SK-N-SH treated with all-trans-retinoic acid at 6 μM for 48 hours (cell line): ENCODE measurements at regions not wholly inside any gene's neighbourhood (a gene's known extent, or its start where the extent isn't known, plus 50 kb on each side); places are given as distances from the start of the nearest gene placed in this dataset.

ENCODE experiments used
- ATAC-seq: fragments of 200-7000 bp; cut with Tn5 transposase; 3 replicates; pipeline ENCODE4 v1.9.1; 2020; ENCODE audit warnings: mild to moderate bottlenecking, moderate library complexity
- ARNTL ChIP-seq: fragments of 450-650 bp; formaldehyde crosslinking; IDR thresholded peaks from 2 replicates; pipeline ENCODE4 v1.5.0; 2020; ENCODE audit warnings: low read depth, mild to moderate bottlenecking, moderate library complexity, borderline replicate concordance
- BACH2 ChIP-seq: fragments of 250-450 bp; sonication (Bioruptor Pico); IDR thresholded peaks from 2 replicates; pipeline ENCODE4 v1.9.0; 2021; ENCODE audit warnings: mild to moderate bottlenecking, borderline replicate concordance
- CREB5 ChIP-seq: fragments of 250-450 bp; sonication (Bioruptor Pico); IDR thresholded peaks from 2 replicates; pipeline ENCODE4 v1.5.1; 2020; ENCODE audit warnings: low read depth, mild to moderate bottlenecking, moderate library complexity
- CSDC2 ChIP-seq: fragments of 250-450 bp; sonication (Bioruptor Pico); IDR thresholded peaks from 2 replicates; pipeline ENCODE4 v1.5.0; 2020; ENCODE audit warnings: mild to moderate bottlenecking, moderate library complexity
- CSRNP3 ChIP-seq: fragments of 250-450 bp; sonication (Bioruptor Pico); IDR thresholded peaks from 2 replicates; pipeline ENCODE4 v1.5.1; 2021; ENCODE audit warnings: mild to moderate bottlenecking, moderate library complexity
- ESRRG ChIP-seq: fragments of 250-450 bp; sonication (Bioruptor Pico); IDR thresholded peaks from 2 replicates; pipeline ENCODE4 v1.6.1; 2021; ENCODE audit warnings: mild to moderate bottlenecking
- GLIS3 ChIP-seq: fragments of 250-450 bp; sonication (Bioruptor Pico); IDR thresholded peaks from 2 replicates; pipeline ENCODE4 v1.5.0; 2020; ENCODE audit warnings: mild to moderate bottlenecking, moderate library complexity
- ISL1 ChIP-seq: fragments of 250-450 bp; sonication (Bioruptor Pico); IDR thresholded peaks from 2 replicates; pipeline ENCODE4 v2.1.2; 2022; ENCODE audit warnings: mild to moderate bottlenecking, moderate library complexity
- OSR1 ChIP-seq: fragments of 250-450 bp; sonication (Bioruptor Pico); IDR thresholded peaks from 2 replicates; pipeline ENCODE4 v1.8.0; 2022; ENCODE audit warnings: moderate library complexity, mild to moderate bottlenecking, inconsistent platforms
- PATZ1 ChIP-seq: fragments of 250-450 bp; sonication (Bioruptor Pico); IDR thresholded peaks from 2 replicates; pipeline ENCODE4 v1.8.0; 2020; ENCODE audit warnings: mild to moderate bottlenecking, moderate library complexity, borderline replicate concordance
- POU6F1 ChIP-seq: fragments of 250-450 bp; sonication (Bioruptor Pico); IDR thresholded peaks from 2 replicates; pipeline ENCODE4 v1.8.0; 2021; ENCODE audit warnings: low read depth, mild to moderate bottlenecking, moderate library complexity, borderline replicate concordance
- PPARA ChIP-seq: fragments of 250-450 bp; sonication (Bioruptor Pico); IDR thresholded peaks from 2 replicates; pipeline ENCODE4 v1.5.0; 2020; ENCODE audit warnings: mild to moderate bottlenecking, borderline replicate concordance
- SNAI2 ChIP-seq: fragments of 250-450 bp; sonication (Bioruptor Pico); IDR thresholded peaks from 2 replicates; pipeline ENCODE4 v1.5.0; 2020; ENCODE audit warnings: mild to moderate bottlenecking, moderate library complexity
- TCF4 ChIP-seq: fragments of 250-450 bp; sonication (Bioruptor Pico); IDR thresholded peaks from 2 replicates; pipeline ENCODE4 v1.8.0; 2021; ENCODE audit warnings: mild to moderate bottlenecking, moderate library complexity, borderline replicate concordance
- TOX ChIP-seq: fragments of 250-450 bp; sonication (Bioruptor Pico); IDR thresholded peaks from 2 replicates; pipeline ENCODE4 v1.8.0; 2021; ENCODE audit warnings: mild to moderate bottlenecking, moderate library complexity, borderline replicate concordance
- ZC3H10 ChIP-seq: fragments of 250-450 bp; sonication (Bioruptor Pico); IDR thresholded peaks from 2 replicates; pipeline ENCODE4 v1.5.1; 2021; ENCODE audit warnings: mild to moderate bottlenecking, moderate library complexity
- ZFP3 ChIP-seq: fragments of 250-450 bp; sonication (Bioruptor Pico); IDR thresholded peaks from 2 replicates; pipeline ENCODE4 v1.5.0; 2020; ENCODE audit warnings: mild to moderate bottlenecking, moderate library complexity
- ZFP30 ChIP-seq: fragments of 450-650 bp; formaldehyde crosslinking; IDR thresholded peaks from 2 replicates; pipeline ENCODE4 v1.5.0; 2022; ENCODE audit warnings: mild to moderate bottlenecking, moderate library complexity
- ZNF565 ChIP-seq: fragments of 450-650 bp; formaldehyde crosslinking; conservative IDR thresholded peaks from 2 replicates; pipeline ENCODE4 v1.5.0; 2020; ENCODE audit warnings: low read depth, mild to moderate bottlenecking, moderate library complexity
- ZNF70 ChIP-seq: fragments of 450-650 bp; formaldehyde crosslinking; IDR thresholded peaks from 2 replicates; pipeline ENCODE4 v1.5.0; 2020; ENCODE audit warnings: mild to moderate bottlenecking, moderate library complexity
- ZNF8 ChIP-seq: fragments of 450-650 bp; formaldehyde crosslinking; IDR thresholded peaks from 2 replicates; pipeline ENCODE4 v1.5.0; 2020; ENCODE audit warnings: mild to moderate bottlenecking, moderate library complexity

- peak; percentile 96 for ATAC-seq
- no peak for TF ChIP-seq ZNF70 (CRISPR knock-in tag)
- no peak for TF ChIP-seq TCF4 (CRISPR knock-in tag)
- no peak for TF ChIP-seq PATZ1 (CRISPR knock-in tag)
- no peak for TF ChIP-seq ZFP3 (CRISPR knock-in tag)
- no peak for TF ChIP-seq POU6F1 (CRISPR knock-in tag)
- TF ChIP-seq ZC3H10 = no peak
- TF ChIP-seq ZFP30 (CRISPR knock-in tag) = no peak
- TF ChIP-seq OSR1 (CRISPR knock-in tag) = no peak
- TF ChIP-seq CREB5 (CRISPR knock-in tag) = no peak
- TF ChIP-seq ARNTL = no peak
- TF ChIP-seq BACH2 (CRISPR knock-in tag) = no peak
- TF ChIP-seq CSRNP3 (CRISPR knock-in tag) = no peak
- no peak; the same call in 1 of the 2 replicates for TF ChIP-seq TOX
- no peak for TF ChIP-seq ESRRG (CRISPR knock-in tag)
- TF ChIP-seq ZNF565 = no peak
- TF ChIP-seq SNAI2 (CRISPR knock-in tag) = no peak
- TF ChIP-seq PPARA (CRISPR knock-in tag) = no peak
- TF ChIP-seq GLIS3 (CRISPR knock-in tag) = no peak
- TF ChIP-seq ZNF8 (CRISPR knock-in tag) = no peak
Observed at GRCh38 chr13:33542309-33543088, 256.9 kb upstream of the STARD13 start.

GRCh38 chr13:33543089-33543459, 257.5 kb upstream of the STARD13 start:
- peak; percentile 5; the same call in 2 of the 3 replicates for ATAC-seq
- no peak for TF ChIP-seq TOX
- no peak for TF ChIP-seq CSRNP3 (CRISPR knock-in tag)
- no peak for TF ChIP-seq SNAI2 (CRISPR knock-in tag)
- TF ChIP-seq ARNTL = no peak
- TF ChIP-seq CSDC2 (CRISPR knock-in tag) = no peak
- TF ChIP-seq ZFP3 (CRISPR knock-in tag) = no peak
- TF ChIP-seq ZC3H10 = no peak
- TF ChIP-seq ISL1 (CRISPR knock-in tag) = no peak
- no peak for TF ChIP-seq ESRRG (CRISPR knock-in tag)
- no peak for TF ChIP-seq BACH2 (CRISPR knock-in tag)

- TF ChIP-seq GLIS3 (CRISPR knock-in tag) = no peak
- no peak for TF ChIP-seq ZNF70 (CRISPR knock-in tag)
- TF ChIP-seq ZFP3 (CRISPR knock-in tag) = no peak
- ATAC-seq = no peak
Observed at GRCh38 chr13:33543631-33544265, 258.2 kb upstream of the STARD13 start.
